Stimulated activated CD4-positive, alpha-beta T cell treated with anti-CD3 and anti-CD28 coated beads, TNF-alpha, amount 100 ng/mL, for 24 hours (primary cell): ENCODE measurements at regions not wholly inside any gene's neighbourhood (a gene's known extent, or its start where the extent isn't known, plus 50 kb on each side); places are given as distances from the start of the nearest gene placed in this dataset.
"Not testable (repeated sequence)": the region's sequence is repeated elsewhere in the genome, so short reads cannot be mapped to it uniquely, and the experiment has no call there.

Experiments used
- DNase-seq, 3 experiments: peaks; one replicate each; pipeline ENCODE4 v3.0.0-alpha.2; 2020; ENCODE audit warnings: low read depth in 3 of 3

DNA sequence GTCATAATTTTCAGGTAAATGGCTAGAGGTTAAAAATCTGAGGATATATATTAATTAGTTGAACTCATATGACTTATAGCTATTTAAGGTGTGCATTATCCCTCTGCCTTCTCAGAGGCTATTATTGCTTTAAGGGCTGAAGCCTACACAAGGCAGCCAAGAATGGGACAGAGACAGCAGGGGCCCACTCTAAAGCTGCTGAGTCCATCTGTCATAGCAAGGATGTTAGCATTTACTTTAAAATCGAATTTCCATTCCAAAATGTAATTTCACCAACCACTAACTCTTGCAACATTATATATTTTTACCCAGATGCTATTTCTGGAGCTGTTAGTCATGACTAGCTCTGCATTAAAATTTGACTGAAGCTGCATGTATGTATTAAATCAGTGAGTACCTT lies 236.3 kb upstream of the FSIP2 start:
- DNase-seq, result no peak

DNA sequence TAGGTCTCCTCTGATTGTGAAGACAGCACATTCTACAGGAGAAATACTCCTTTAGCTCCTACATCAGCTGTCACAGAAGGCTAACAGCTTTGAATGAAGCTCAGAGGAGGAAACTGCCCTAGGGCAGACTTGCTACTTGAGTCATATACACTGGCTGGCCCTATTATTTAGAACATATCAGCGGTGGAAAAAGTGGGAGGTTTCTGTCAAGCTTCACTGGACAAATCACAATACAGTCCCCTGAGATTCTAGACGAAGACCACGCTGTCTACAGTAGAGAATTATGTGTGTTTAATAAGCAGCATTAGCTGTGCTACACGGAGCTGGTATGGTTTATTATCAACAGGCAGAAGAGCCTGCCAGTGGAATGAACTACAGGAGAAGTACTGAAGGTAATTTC lies 230.9 kb upstream of the FSIP2 start:
- DNase-seq, result no peak

DNA sequence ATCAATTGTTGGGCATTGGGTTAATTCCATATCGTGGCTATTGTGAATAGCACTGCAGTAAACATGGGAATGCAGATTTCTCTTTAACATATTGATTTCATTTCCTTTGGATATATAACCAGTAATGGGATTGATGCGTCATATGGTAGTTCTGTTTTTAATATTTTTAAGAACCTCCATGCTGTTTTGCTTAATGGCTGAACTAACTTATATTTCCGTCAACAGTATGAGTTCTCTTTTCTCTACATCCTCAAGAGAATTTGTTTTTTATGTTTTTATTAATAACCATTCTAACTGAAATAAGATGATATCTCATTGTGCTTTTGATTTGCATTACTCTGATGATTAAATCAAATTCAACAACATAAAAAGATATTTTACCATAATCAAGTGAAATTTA lies 228.5 kb upstream of the FSIP2 start:
- DNase-seq, result no peak

DNA sequence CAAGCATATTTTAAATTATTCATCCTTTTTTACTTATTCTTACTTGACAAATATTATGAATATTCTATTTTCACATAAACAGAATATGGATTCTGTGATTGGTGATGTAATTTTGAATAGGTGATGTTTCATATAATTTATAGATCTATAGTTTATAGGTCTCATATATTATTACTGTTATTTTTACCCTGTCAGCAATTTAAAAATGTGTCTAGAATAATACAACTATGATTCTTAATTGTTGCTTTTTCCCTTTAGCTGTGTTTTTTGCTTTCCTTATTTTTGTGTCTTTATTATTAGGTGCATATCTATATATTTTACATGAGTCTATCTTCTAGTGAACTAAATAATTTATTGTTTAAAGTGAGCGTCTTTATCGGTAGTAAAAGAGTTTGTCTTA lies 226.7 kb upstream of the FSIP2 start:
- DNase-seq, result no peak

DNA sequence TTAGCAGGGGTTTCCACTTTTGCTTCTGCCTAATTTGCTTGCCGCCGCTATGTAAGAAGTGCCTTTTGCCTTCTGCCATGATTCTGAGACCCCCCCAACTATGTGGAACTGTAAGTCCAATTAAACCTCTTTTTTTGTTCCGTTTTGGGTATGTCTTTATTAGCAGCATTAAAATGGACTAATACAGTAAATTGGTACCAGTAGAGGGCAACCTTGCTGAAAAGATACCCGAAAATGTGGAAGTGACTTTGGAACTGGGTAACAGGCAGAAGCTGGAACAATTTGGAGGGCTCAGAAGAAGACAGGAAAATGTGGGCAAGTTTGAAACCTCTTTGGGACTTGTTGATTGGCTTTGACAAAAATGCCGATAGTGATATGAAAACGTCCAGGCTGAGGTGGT lies 216.1 kb upstream of the FSIP2 start:
- DNase-seq, result no peak

DNA sequence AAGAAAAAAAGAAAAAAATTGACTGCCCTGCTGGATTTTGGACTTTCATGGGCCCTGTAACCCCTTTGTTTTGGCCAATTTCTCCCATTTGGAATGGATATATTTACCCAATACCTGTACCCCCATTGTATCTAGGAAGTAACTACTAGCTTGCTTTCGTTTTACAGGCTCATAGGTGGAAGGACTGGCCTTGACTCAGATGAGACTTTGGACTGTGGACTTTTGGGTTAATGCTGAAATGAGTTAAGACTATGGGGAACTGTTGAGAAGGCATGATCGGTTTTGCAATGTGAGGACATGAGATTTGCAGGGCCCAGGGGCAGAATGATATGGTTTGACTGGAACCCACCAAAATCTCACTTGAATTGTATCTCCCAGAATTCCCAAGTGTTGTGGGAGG lies 214.4 kb upstream of the FSIP2 start:
- DNase-seq, result not testable (repeated sequence)

DNA sequence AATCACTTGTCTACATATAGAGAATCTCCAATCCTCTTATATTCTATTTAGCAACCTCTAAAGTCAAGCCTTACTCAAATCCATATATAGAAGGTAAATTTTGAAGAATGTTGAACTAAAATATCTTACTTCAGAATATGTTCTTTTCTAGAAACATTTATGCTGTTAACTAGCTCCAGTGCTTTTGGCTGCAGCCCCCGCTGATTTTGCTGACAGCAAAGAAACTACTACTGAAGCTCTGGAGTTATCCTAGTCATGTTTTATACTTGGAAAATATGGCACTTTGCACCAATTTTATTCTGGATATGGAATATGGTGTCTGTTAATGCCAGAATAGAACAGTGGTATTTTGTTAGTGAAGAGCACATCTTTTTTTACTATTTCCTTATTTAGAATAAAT lies 212.4 kb upstream of the FSIP2 start:
- no peak for DNase-seq

DNA sequence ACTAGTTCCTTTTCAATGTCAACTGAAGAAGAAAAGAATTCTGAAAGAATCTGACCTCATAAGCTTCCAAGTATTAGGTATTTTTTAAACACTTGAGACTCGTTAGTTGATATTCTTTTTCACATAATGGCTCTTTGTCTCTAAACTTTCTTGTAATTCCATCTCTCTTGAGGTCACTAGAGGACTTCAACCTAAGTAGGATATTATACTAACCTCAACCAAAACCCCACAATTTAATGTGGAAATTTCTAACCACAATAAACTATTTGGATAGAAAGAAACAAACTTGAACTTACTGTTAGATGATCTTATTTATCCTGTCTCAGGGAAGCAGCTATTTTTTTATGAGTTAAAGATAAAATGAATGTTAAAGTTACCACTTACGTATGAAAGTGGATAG lies 206.9 kb upstream of the FSIP2 start:
- no peak for DNase-seq

DNA sequence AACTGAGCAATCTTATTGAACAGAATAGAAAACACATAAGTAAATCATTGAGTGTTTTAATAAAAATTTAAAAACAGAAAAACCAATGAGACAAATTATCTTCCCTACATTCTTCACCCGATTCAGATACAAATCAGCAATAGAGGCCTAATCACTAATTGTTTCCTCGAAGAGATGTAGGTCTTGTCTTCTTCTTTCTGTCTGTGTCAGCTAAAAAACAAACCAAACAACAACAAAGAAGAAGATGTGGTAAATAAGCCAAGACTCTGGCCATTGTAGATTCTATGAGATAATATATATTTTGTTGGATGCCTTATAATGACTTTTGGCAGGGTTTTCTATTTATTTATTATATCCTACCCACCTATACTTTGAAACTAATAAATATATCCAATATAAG lies 200.9 kb upstream of the FSIP2 start:
- DNase-seq, result no peak

DNA sequence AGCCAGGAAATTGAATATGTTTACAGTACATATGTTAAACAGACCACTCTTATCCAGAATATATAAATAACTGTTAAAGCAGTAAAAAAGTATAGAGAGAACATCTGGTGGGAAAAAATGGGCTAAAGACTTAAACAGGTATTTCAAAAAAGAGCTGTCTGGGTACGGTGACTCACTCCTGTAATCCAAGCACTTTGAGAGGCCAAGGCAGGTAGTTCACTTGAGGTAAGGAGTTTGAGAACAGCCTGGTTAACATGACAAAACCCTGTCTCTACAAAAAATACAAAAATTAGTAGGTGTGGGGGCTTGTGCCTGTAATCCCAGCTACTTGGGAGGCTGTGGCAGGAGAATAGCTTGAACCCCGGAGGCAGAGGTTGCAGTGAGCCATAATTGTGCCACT lies 171.4 kb upstream of the FSIP2 start:
- DNase-seq, result no peak

DNA sequence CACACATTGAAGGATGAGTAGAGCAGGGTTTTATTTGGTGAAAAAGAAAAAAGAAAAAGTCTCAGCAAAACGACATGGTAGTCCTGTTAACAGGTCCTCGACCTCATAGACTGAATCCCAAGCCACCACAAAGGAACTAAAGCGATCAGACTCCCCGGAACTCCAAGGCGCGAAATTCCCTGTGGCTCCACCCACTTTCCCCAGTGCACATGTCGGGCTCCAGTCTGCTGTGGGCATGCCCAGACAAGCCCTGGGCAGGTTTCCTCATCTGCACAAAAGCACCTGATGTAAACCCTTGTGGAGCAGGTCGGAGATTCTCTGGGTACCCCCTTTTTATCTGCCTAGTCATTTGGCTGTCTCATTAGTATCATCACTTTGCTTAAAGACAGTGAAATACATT lies 170.7 kb upstream of the FSIP2 start:
- DNase-seq, result no peak

DNA sequence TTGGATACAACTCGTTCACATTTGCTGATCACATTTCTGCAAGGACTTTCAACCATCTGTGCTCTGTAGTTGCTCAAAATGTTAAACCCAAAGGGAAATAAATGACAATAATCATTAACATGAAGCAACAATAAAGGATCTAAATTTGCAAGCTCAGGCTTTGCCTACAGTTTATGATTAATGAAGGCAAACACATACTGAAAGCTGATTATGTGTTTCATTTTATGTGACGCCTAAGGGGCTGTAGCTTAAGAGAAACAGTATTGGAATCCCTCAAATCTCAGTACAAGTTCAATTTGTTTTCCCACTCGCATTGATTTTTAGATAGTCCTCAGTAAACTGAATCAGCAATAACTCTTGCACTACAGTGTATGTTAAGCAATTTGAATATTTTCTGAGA lies 160.3 kb upstream of the FSIP2 start:
- DNase-seq, result no peak

DNA sequence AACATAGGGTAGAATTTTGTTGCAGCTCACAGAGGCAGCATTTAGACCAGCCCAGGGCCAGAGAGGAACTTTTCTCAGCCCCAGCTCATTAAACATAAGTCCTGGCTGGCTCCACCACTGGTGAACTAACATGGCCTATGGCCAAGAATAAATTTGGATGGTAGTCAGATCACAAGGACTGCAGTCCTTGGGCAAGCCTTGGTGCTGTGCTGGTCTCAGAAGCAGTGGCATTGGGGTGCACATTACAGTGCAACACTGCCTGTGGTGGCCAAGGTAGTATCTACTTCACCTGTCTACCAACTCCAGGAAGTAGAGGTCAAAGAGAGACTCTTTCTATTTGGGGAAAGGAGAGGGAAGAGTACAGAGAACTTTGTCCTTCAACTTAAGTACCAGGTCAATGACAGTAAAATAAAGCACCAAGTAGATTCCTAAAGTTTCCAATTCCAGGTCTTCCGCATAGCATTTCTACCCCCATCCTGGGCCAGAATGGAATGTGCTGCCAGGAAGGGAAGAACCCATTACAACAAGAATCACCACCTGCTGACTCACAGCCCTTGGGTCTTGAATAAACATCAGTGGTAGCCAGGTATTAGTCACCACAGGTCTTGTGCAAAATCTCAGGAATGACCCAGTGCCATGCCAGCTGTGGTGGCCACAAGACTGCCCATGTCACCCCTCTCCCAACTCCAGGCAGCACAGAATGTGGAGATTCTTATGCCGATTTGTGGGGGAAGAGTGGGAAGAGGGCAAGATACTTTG lies 155.4 kb upstream of the FSIP2 start:
- DNase-seq, result no peak

DNA sequence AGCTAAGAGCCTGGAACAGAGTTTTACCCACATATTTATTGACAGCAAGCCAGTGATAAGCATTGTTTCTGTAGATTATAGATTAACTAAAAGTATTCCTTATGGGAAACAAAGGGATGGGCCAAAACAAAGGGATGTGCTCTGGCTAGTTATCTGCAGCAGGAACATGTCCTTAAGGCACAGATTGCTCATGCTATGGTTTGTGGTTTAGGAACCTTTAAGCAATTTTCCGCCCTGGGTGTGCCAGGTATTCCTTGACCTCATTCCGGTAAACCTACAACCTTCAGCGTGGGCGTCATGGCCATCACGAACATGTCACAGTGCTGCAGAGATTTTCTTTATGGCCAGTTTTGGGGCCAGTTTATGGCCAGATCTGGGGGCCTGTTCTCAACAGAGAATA lies 153.4 kb upstream of the FSIP2 start:
- not testable (repeated sequence) for DNase-seq

DNA sequence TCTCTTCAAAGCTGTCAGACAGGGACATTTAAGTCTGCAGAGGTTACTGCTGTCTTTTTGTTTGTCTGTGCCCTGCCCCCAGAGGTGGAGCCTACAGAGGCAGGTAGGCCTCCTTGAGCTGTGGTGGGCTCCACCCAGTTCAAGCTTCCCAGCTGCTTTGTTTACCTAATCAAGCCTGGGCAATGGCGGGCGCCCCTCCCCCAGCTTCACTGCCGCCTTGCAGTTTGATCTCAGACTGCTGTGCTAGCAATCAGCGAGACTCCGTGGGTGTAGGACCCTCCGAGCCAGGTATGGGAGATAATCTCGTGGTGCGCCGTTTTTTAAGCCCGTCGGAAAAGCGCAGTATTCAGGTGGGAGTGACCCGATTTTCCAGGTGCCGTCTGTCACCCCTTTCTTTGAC lies 147.3 kb upstream of the FSIP2 start:
- DNase-seq, result not testable (repeated sequence)

DNA sequence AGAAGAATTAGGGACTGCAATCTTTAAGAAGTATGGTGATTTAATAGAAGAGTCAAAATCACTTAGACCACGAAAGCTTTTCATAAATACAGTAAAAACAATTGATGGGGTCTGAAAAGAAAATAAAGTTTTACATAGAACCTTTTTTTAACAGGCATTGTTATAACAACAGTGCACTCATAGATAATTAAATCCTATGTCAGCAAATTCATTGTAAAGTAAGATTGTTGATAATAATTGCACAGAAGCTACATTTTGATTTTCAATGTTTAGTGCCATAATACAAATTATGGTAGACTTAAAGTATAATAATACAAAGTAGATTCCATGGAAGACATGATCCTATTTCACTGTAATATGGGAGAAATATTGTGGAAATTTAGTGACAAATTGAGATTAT lies 130.7 kb upstream of the FSIP2 start:
- no peak for DNase-seq

DNA sequence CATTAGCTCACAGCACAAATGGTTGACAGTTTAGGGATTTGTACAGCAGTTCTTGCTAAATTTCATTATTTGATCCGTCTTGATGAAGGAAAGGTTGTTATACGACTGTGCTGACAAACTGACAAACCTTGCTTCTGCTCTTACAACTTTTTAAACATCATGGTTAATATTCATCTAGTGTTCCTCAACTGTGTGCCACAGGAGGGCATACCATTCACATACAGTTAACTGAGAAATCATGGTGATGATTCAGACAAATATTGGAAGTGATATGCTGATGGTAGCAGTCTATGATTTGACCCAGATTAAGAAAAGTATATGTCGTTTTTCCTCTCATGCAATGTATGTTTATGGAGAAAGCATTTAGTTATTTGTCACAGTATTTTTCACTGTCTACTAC lies 129.8 kb upstream of the FSIP2 start:
- DNase-seq, result no peak

DNA sequence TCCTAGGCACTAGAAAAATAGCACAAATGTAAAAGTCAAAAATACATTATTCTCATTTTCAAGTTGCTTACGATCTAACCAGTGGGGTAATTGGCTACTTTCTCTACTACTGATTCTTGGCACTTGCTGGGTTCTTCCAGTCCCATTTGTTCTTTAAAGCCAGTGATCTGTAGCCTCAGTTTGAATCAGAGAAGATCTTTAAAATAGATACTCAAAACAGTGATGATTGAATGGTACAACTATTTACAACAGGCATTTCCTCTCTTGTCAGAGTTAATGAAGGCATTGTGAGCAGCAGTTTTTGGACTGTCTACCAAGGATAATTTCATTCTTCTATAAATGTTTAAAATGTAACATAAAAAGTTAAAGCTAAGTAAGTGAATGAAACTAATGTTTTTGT lies 128.3 kb upstream of the FSIP2 start:
- DNase-seq, result no peak

DNA sequence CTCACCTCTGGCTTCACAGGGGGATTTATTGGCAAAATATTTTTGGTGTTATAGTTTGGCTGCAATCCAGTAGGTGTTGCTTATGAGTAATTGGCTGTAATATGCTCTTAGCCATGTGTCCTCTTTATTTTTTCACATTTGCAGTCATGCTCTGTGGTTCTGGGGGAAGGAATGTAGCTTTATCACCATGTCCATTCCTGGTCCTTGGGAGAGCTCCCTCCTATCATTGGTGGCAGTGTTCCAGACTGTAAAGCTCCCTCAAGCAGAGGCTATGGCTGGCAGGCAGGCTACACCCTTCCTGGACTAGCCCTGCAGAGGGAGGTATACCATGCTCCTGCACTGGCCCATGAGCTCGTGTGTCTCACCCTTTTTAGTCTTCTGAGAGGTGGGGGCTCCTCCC lies 120.0 kb upstream of the FSIP2 start:
- DNase-seq, result no peak

DNA sequence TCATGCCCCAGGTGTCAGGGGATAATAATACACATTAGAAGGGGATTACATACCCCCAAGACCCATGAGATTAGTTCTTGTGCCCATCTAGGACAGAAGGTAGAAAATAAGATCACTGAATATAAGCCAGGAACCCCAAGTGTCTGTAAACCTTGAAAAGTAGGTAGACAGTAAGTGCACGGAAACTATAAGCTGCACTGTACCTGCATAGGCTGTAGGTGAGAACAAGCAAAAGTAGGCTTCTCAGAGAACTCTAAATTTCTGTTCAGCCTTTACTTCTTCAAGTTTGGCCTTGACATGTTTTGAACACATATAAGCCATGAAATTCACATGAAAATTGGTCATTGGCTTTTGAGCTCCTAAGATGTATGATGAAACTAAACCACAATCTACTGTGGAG lies 113.0 kb upstream of the FSIP2 start:
- DNase-seq, result no peak

DNA sequence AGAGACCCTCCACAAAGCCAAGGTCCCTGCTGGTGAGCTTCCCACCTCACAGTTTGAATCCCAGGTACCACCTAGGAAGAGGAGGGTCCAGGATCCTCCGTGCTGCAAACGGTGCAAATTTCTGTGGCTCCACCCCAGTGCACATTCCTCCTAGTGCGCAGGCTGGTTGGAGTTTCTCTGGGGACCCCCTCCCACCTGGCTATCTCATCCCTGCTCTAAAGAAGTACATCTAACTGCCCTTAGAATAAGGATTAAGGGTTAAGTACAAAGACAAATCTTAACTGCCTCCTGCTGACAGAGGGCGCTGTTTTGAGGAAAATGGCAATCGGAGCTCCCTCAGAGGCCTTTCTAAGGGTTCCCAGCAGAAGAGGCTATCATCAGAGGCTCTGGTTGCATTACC lies 109.6 kb upstream of the FSIP2 start:
- no peak for DNase-seq

DNA sequence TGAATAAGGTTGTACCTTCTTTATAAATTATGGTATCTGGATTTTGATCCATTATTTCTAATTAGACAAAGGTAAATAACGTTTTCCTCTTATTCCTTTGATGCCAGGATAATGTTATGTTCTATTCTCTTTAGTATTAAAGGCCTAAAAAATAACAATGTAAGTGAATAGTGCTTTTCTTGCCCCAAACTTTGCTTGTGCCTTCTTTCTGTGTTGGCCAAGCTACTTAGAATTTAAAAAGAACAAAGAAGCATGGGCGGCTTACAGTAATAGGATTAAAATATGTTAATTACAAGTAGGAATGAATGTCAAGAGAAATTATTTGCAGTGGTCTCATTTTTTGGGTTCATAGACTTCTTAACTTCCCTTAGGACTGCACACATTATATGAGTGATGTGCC lies 105.0 kb upstream of the FSIP2 start:
- no peak for DNase-seq

DNA sequence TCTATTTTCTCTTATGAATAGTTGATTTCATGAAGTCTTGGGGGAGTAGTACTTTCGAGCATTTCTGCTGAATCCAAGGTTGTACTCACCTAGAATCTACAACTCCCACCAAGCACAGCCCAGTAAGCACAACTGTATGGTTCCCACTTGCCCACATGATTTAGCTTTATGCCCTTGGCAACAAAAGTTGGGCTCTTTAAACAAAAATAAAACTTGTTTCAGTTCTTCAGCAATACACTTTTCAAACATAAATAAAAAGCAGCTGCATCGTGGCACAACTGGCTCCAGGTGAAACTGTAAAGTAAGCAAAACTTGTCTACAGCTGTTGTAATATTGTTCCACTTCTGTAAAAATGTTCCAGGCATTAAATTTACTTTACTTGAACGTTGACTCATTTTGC lies 99.8 kb upstream of the FSIP2 start:
- no peak for DNase-seq

DNA sequence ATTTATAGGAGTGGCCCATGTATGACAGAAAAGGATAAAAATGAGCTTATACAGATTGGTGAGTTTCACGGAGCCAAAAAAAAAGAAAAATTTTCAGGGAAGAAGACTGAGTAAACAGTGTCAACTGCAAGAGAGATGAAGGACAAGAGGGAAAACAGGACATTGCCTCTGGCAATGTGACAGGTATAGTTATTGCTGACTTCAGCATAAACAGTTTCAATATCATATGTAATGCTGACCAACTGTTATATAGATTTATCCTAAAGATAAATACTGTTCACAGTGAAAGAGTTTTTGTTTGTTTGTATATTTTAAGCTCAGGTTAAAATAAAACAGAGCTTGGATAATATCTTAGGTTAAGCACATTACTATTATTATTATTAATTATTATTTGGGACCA lies 98.0 kb upstream of the FSIP2 start:
- DNase-seq, result no peak
